NCI-H1048 (cell line): ENCODE measurements at regions not wholly inside any gene's neighbourhood (a gene's known extent, or its start where the extent isn't known, plus 50 kb on each side); places are given as distances from the start of the nearest gene placed in this dataset.
"Not testable (repeated sequence)": the region's sequence is repeated elsewhere in the genome, so short reads cannot be mapped to it uniquely, and the experiment has no call there.

ENCODE experiments used
- DNase-seq: peaks from one replicate; lab custom pipeline; 2025; lab: John Stamatoyannopoulos, UW

GRCh38 chr18:5830902-5831301 lies 64.4 kb downstream of the TMEM200C start:
- not testable (repeated sequence) for DNase-seq

GRCh38 chr18:5828913-5829312 lies 66.4 kb downstream of the TMEM200C start:
- no peak for DNase-seq

GRCh38 chr18:5825663-5826062 lies 69.7 kb downstream of the TMEM200C start:
- no peak for DNase-seq

- no peak for DNase-seq
Measured at GRCh38 chr18:5824370-5824984, 70.8 kb downstream of the TMEM200C start.

GRCh38 chr18:5817816-5818215 lies 77.5 kb downstream of the TMEM200C start:
- no peak for DNase-seq

GRCh38 chr18:5806860-5807259 lies 88.5 kb downstream of the TMEM200C start:
- no peak for DNase-seq

GRCh38 chr18:5787936-5788335 lies 107.4 kb downstream of the TMEM200C start:
- no peak for DNase-seq

- no peak for DNase-seq
Measured at GRCh38 chr18:5779922-5780321, 115.4 kb downstream of the TMEM200C start.

GRCh38 chr18:5772306-5773105 lies 122.8 kb downstream of the TMEM200C start:
- DNase-seq, result no peak

GRCh38 chr18:5771343-5771742 lies 124.0 kb downstream of the TMEM200C start:
- no peak for DNase-seq

GRCh38 chr18:5770176-5770575 lies 125.1 kb downstream of the TMEM200C start:
- DNase-seq, result no peak

- no peak for DNase-seq
Measured at GRCh38 chr18:5768454-5768853, 126.9 kb downstream of the TMEM200C start.

GRCh38 chr18:5759194-5759593 lies 136.1 kb downstream of the TMEM200C start:
- DNase-seq, result no peak

- DNase-seq, result no peak
Measured at GRCh38 chr18:5756823-5757222, 138.5 kb downstream of the TMEM200C start.

GRCh38 chr18:5747678-5748077 lies 147.6 kb downstream of the TMEM200C start:
- no peak for DNase-seq

GRCh38 chr18:5746844-5747243 lies 148.5 kb downstream of the TMEM200C start:
- no peak for DNase-seq

- no peak for DNase-seq
Measured at GRCh38 chr18:5744659-5745058, 150.7 kb downstream of the TMEM200C start.

GRCh38 chr18:5738526-5738925 lies 156.8 kb downstream of the TMEM200C start:
- no peak for DNase-seq

GRCh38 chr18:5732318-5732717 lies 163.0 kb downstream of the TMEM200C start:
- no peak for DNase-seq

- no peak for DNase-seq
Measured at GRCh38 chr18:5729983-5730699, 165.2 kb downstream of the TMEM200C start.

- no peak for DNase-seq
Measured at GRCh38 chr18:5728531-5728930, 166.8 kb downstream of the TMEM200C start.

- no peak for DNase-seq
Measured at GRCh38 chr18:5726011-5726410, 169.3 kb downstream of the TMEM200C start.

GRCh38 chr18:5721924-5722323 lies 173.4 kb downstream of the TMEM200C start:
- DNase-seq, result no peak
